Fibroblast of lung (primary cell): ENCODE measurements at regions not wholly inside any gene's neighbourhood (a gene's known extent, or its start where the extent isn't known, plus 50 kb on each side); places are given as distances from the start of the nearest gene placed in this dataset.

ENCODE experiments used
- EZH2 ChIP-seq: IDR thresholded peaks from 2 replicates; pipeline ENCODE4 v1.5.1; 2012; ENCODE audit warnings: low read length, control low read depth, mild to moderate bottlenecking; ENCODE audit errors: missing control alignments
- TF ChIP-seq, protein P1 (sequence below), 2 donors: IDR thresholded peaks in 1 of 2; conservative IDR thresholded peaks in 1 of 2; 1 replicate in 1 of 2; 2 replicates in 1 of 2; pipeline ENCODE4 v1.5.1; 2011 to 2012; ENCODE audit warnings: low read length in 2 of 2, control low read depth in 1 of 2, inconsistent platforms in 1 of 2, low read depth in 1 of 2, mild to moderate bottlenecking in 1 of 2

DNA sequence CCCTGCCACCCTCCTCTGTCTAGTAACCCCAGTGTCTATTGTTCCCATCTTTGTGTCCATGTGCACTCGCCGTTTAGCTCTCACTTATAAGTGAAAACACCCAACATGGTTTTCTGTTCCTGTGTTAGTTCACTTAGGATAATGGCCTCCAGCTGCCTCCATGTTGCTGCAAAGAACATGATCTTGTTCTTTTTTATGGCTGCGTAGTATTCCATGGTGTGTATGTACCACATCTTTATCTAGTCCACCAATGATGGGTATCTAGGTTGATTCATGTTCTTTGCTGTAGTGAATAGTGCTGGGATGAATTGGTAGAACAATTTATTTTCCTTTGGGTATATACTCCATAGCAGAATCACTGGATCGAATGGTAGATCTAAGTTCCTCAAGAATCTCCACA, 51.0 kb upstream of the RFLNA start:
- TF ChIP-seq, protein P1, sequence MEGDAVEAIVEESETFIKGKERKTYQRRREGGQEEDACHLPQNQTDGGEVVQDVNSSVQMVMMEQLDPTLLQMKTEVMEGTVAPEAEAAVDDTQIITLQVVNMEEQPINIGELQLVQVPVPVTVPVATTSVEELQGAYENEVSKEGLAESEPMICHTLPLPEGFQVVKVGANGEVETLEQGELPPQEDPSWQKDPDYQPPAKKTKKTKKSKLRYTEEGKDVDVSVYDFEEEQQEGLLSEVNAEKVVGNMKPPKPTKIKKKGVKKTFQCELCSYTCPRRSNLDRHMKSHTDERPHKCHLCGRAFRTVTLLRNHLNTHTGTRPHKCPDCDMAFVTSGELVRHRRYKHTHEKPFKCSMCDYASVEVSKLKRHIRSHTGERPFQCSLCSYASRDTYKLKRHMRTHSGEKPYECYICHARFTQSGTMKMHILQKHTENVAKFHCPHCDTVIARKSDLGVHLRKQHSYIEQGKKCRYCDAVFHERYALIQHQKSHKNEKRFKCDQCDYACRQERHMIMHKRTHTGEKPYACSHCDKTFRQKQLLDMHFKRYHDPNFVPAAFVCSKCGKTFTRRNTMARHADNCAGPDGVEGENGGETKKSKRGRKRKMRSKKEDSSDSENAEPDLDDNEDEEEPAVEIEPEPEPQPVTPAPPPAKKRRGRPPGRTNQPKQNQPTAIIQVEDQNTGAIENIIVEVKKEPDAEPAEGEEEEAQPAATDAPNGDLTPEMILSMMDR (conservative IDR thresholded peaks at IDR 0.05 in 1 of 2, IDR thresholded peaks at IDR 0.05 in 1 of 2; ENCODE audit: low read depth in 1 of 2, low read length in 2 of 2) = no peak
- no peak for TF ChIP-seq EZH2
